Activated CD8-positive, alpha-beta memory T cell treated with anti-CD3 and anti-CD28 coated beads, Interleukin-2, amount 10 ng/mL, durations not matched to agents 7 days and 5 days (primary cell): ENCODE measurements at regions not wholly inside any gene's neighbourhood (a gene's known extent, or its start where the extent isn't known, plus 50 kb on each side); places are given as distances from the start of the nearest gene placed in this dataset.

ENCODE experiments used
- ATAC-seq: fragments of 150-1000 bp; cut with Tn5 transposase; one replicate; pipeline ENCODE4 v1.10.0; 2021; ENCODE audit warnings: moderate library complexity
- CTCF ChIA-PET: fragments of 350-600 bp; sonication (Branson Sonifier 250); formaldehyde crosslinking; loops from one replicate; lab custom pipeline; 2021; ENCODE audit warnings: antibody characterized with exemption; lab: Charles Lee
- DNase-seq: peaks from one replicate; pipeline ENCODE4 v3.0.0-alpha.2; 2020
- H3K27ac Mint-ChIP-seq: one replicate; pipeline ENCODE4 v1.8.0; 2021; ENCODE audit warnings: mild to moderate bottlenecking, mixed read lengths
- H3K27me3 Mint-ChIP-seq: one replicate; pipeline ENCODE4 v1.8.0; 2021; ENCODE audit warnings: mixed read lengths
- H3K36me3 Mint-ChIP-seq: one replicate; pipeline ENCODE4 v1.8.0; 2021; ENCODE audit warnings: mild to moderate bottlenecking, mixed read lengths
- H3K4me1 Mint-ChIP-seq: one replicate; pipeline ENCODE4 v1.8.0; 2021; ENCODE audit warnings: mixed read lengths
- H3K4me3 Mint-ChIP-seq: one replicate; pipeline ENCODE4 v1.8.0; 2021; ENCODE audit warnings: mild to moderate bottlenecking, moderate library complexity, mixed read lengths
- H3K9me3 Mint-ChIP-seq: one replicate; pipeline ENCODE4 v1.8.0; 2022; ENCODE audit warnings: low read depth, mixed read lengths

GRCh38 chr5:164975986-164976385 lies 1470.6 kb downstream of the MAT2B start:
- Mint-ChIP-seq H3K9me3 (peaks cover 18% of the 10 kb centered on the region), H3K27ac (no peak overlapping the region), H3K36me3 (no peaks in the 10 kb centered on the region), H3K4me1 (no peaks in the 10 kb centered on the region), H3K4me3 (no peak overlapping the region), H3K27me3 (no peaks in the 10 kb centered on the region)
- ATAC-seq (no peak), DNase-seq (no peak)
- CTCF ChIA-PET, result no interaction called here

DNA sequence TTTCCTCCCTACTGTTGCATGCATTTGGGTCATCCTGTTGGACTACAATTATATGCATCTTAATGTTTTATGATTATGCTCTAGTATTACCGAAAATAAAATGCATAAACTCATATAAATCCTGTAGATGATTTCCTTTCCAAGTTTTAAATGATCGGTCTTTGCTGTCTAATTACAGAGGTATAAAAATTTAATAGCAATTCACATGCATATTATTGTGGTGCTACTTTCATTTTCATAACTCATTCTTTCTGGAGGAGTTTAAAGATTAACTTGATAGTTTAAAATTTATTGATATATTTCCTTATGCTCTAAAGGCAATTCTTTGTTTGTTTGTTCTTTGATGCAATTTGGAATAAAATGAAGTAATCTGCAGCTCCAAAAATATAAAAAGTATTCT lies 1475.1 kb downstream of the MAT2B start:
- Mint-ChIP-seq H3K27me3 (no peaks in the 10 kb centered on the region), H3K27ac (no peak overlapping the region), H3K4me1 (no peaks in the 10 kb centered on the region), H3K36me3 (no peaks in the 10 kb centered on the region), H3K9me3 (peaks cover 18% of the 10 kb centered on the region), H3K4me3 (no peak overlapping the region)
- ATAC-seq, result no peak
- no peak for DNase-seq
- CTCF ChIA-PET, result no interaction called here

DNA sequence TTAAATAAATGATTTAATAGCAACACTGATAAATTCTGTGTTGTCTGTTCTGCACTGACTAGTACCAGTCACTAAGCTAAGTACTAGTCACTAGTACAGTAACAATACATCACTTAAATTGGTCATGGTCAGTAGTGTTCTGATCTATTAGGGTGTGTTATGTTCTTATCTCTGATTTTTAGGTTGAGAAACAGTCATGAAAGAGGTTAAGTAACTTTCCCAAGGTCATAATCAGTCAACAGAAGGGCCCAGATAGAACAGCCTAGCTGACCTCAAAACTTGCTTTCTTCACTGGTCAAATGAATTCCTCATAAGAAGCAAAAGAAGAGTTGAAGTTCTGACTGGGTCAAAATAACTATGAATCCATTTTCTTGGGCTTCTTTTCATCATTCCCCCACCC lies 1492.7 kb downstream of the MAT2B start:
- H3K27me3 Mint-ChIP-seq, result no peaks in the 10 kb centered on the region
- no peaks in the 10 kb centered on the region for H3K36me3 Mint-ChIP-seq
- DNase-seq, result no peak
- no peak overlapping the region for H3K4me3 Mint-ChIP-seq
- no peak for ATAC-seq
- CTCF ChIA-PET, result no interaction called here
- H3K27ac Mint-ChIP-seq, result no peak overlapping the region
- H3K4me1 Mint-ChIP-seq, result no peaks in the 10 kb centered on the region
- peaks cover 20% of the 10 kb centered on the region for H3K9me3 Mint-ChIP-seq

DNA sequence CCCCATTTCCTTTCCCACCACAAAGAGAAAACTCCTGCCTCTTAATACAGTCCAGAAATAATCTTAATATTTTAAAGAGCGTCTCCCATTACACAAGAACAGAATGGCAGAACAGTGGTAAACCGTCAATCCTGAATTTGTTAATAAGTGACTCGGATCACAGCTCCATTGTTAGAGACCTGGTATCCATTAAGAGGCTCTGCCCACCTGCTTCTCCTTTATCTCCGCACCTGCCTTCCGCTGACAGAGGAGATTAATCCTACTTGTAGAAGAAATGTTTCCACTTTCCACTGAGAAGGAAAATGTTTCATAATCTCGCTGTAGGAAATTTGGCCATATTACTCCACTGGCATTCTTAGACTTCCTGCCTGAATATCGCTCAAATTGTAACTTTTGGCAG lies 1493.2 kb downstream of the MAT2B start:
- H3K27ac Mint-ChIP-seq, result no peak overlapping the region
- H3K27me3 Mint-ChIP-seq, result no peaks in the 10 kb centered on the region
- no peaks in the 10 kb centered on the region for H3K4me1 Mint-ChIP-seq
- H3K9me3 Mint-ChIP-seq, result peaks cover 17% of the 10 kb centered on the region
- H3K36me3 Mint-ChIP-seq, result no peaks in the 10 kb centered on the region
- ATAC-seq (no peak), DNase-seq (no peak)
- no peak overlapping the region for H3K4me3 Mint-ChIP-seq
- CTCF ChIA-PET, result no interaction called here

DNA sequence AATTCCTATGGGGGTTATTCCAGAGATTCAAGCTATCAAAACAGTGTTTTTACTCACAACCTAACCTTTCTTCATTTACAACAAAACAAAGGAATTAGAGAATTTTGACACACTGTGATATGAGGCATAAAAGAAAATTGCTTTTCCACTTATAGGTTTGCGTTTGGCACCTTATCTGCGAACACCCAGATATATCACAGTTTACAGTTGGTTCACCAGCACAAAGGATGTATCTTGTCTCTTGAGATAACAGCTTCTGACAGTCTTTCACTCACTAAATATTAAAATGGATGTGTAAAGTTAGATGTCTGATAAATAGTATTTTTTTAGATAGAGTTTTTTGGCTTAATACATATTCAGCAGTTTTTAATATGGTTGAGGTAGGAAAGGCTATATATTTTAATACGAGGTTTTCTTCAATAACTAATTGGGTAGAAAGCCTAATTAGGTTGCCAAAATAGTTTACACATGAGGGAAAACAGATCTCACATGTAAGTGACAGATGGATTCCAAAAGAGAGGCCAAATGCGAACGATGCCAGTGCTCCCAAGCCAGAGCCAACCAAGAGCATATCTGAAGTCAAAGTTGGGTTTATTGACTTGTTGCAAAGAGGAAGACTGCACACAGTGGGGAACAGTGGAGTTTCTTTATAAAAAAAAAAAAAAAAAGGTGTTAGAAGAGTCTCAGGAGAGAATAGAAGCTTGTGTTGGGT lies 1495.2 kb downstream of the MAT2B start:
- no peaks in the 10 kb centered on the region for H3K4me1 Mint-ChIP-seq
- CTCF ChIA-PET, result no interaction called here
- no peak overlapping the region for H3K4me3 Mint-ChIP-seq
- peaks cover 10% of the 10 kb centered on the region for H3K9me3 Mint-ChIP-seq
- no peaks in the 10 kb centered on the region for H3K36me3 Mint-ChIP-seq
- DNase-seq (no peak), ATAC-seq (no peak)
- H3K27ac Mint-ChIP-seq, result no peak overlapping the region
- H3K27me3 Mint-ChIP-seq, result no peaks in the 10 kb centered on the region

DNA sequence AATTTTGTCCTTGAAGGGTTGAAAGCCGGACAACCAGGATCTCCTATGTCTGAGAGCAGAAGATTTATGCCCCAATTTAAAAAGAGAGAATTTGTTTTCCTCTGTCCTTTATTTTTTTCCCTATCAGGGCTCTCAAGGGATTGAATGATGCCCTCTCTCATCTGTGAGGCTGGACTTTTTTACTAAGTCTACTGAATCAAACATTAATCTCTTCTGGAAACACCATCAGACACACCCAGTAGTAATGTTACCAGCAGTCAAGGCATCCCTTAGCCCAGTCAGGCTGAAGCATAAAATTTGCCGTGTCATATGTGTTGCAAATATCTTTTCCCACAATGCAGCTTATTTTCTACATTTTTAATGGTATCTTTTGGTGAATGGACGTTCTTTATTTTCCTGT lies 1497.9 kb downstream of the MAT2B start:
- no peak for ATAC-seq
- H3K9me3 Mint-ChIP-seq, result peaks cover 10% of the 10 kb centered on the region
- H3K36me3 Mint-ChIP-seq, result no peaks in the 10 kb centered on the region
- no peaks in the 10 kb centered on the region for H3K4me1 Mint-ChIP-seq
- CTCF ChIA-PET, result no interaction called here
- no peak overlapping the region for H3K27ac Mint-ChIP-seq
- no peaks in the 10 kb centered on the region for H3K27me3 Mint-ChIP-seq
- no peak overlapping the region for H3K4me3 Mint-ChIP-seq
- no peak for DNase-seq

DNA sequence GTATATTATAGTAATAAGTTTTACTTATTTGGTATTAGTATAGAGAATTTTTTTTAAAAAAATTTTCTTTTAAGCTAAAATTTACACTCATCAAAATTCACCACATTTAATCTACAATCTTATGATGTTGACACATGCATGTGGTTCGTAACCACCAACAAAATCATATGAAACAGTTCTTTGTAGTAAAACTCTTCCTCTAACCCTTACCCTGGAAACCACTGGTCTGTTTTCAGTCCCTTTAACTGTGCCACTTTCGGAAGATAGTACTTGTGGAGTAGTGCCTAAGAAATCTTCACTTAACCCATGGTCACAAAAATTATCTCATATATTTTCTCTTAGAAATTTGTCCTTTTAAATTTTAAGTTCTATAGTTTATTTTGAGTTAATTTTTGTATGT lies 1498.8 kb downstream of the MAT2B start:
- ATAC-seq (no peak), DNase-seq (no peak)
- H3K4me3 Mint-ChIP-seq, result no peak overlapping the region
- no peaks in the 10 kb centered on the region for H3K4me1 Mint-ChIP-seq
- no peaks in the 10 kb centered on the region for H3K27me3 Mint-ChIP-seq
- CTCF ChIA-PET, result no interaction called here
- H3K27ac Mint-ChIP-seq, result no peak overlapping the region
- no peaks in the 10 kb centered on the region for H3K36me3 Mint-ChIP-seq
- H3K9me3 Mint-ChIP-seq, result peaks cover 8% of the 10 kb centered on the region

DNA sequence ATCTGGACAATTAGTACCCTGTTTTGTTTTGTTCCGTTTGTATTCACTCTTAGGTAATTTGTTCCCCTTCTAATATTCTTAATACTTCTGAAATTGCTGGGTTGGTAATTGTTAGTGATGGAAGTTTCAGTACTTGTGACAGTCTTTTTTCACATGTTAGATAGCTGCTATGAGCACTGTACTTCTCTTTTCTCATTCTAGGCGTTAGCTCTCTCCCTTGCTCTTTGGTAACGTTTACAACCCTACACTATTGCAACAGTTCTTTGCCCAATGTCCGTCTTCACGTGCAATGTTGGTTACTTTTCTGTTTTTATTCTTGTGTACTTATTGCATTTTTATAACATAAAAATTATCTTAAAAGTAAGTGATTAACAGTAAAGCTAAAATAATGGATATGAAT lies 1509.0 kb downstream of the MAT2B start:
- CTCF ChIA-PET, result no interaction called here
- Mint-ChIP-seq H3K27ac (no peak overlapping the region), H3K4me3 (no peak overlapping the region), H3K27me3 (no peaks in the 10 kb centered on the region), H3K36me3 (no peaks in the 10 kb centered on the region), H3K9me3 (no peaks in the 10 kb centered on the region), H3K4me1 (no peaks in the 10 kb centered on the region)
- ATAC-seq (no peak), DNase-seq (no peak)

DNA sequence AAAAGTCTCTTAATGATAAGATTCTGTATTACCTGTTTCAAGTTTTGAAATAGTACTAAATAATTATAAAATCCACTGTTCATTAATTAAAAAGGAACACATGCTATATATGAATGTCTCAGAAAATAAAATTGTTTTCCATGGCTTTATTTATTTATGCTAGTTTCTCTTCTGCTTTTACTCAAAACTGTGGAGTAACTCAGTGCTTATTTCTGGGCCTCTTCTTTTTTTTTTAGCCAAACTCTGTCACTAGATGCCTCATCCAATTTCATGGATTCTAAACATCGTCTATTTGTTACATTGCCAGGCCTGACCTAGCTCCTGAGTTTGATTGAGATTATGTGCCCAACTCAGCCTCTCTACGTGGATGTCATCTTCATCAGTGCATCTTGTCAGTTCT lies 1509.7 kb downstream of the MAT2B start:
- Mint-ChIP-seq H3K27ac (no peak overlapping the region), H3K4me3 (no peak overlapping the region), H3K27me3 (no peaks in the 10 kb centered on the region), H3K9me3 (no peaks in the 10 kb centered on the region), H3K36me3 (no peaks in the 10 kb centered on the region), H3K4me1 (no peaks in the 10 kb centered on the region)
- CTCF ChIA-PET, result no interaction called here
- ATAC-seq, result no peak
- DNase-seq, result no peak

DNA sequence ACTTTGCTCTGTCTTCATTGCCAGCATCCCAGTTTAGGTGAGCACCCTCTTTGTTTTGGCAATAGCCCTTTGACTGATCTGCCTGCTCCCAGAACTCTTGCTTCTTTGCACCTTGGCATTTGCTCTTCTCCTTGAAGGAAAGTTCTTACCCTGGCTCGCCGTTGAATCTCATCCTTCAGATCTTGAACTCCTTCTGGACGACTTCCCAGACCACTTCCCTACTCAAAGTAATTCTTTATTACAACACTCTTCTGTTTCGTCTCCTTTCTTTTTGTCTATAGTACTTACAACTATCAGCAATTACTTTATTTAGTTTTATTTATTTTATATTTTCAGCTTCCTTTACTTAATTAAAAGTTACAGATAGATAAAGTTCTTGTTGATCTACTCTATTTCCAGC lies 1510.1 kb downstream of the MAT2B start:
- no peak for DNase-seq
- ATAC-seq, result no peak

DNA sequence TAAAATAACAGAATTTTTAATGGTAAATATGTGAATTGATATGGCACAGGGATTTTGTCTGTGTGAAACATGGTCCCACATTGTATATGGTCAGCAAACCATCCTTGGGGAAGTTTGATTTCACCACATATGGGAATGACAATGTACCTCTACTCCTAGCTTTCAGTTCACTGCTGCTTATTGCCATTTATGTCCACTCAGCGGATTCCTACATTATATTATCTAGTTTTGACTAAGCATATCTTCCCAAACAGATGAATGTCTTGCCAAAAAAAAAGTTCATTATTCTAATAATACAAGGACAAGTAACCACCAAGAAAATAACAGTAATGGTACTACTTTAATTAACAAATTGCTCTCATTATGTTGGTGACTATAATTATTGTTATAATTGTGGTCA lies 1521.6 kb downstream of the MAT2B start:
- Mint-ChIP-seq H3K27me3 (no peaks in the 10 kb centered on the region), H3K4me3 (no peak overlapping the region), H3K9me3 (peaks cover 2% of the 10 kb centered on the region), H3K36me3 (no peaks in the 10 kb centered on the region), H3K27ac (no peak overlapping the region), H3K4me1 (no peaks in the 10 kb centered on the region)
- ATAC-seq (no peak), DNase-seq (no peak)
- CTCF ChIA-PET, result no interaction called here

More for the DNA sequence above, 1510.1 kb downstream of the MAT2B start:
- no peaks in the 10 kb centered on the region for H3K4me1 Mint-ChIP-seq
- H3K27ac Mint-ChIP-seq, result no peak overlapping the region
- no peak overlapping the region for H3K4me3 Mint-ChIP-seq
- CTCF ChIA-PET, result no interaction called here
- H3K27me3 Mint-ChIP-seq, result no peaks in the 10 kb centered on the region
- peaks cover 2% of the 10 kb centered on the region for H3K9me3 Mint-ChIP-seq
- H3K36me3 Mint-ChIP-seq, result no peaks in the 10 kb centered on the region

GRCh38 chr5:165028356-165028755 lies 1522.9 kb downstream of the MAT2B start:
- Mint-ChIP-seq H3K27me3 (no peaks in the 10 kb centered on the region), H3K9me3 (peaks cover 2% of the 10 kb centered on the region), H3K4me1 (no peaks in the 10 kb centered on the region), H3K4me3 (no peak overlapping the region), H3K27ac (no peak overlapping the region), H3K36me3 (no peaks in the 10 kb centered on the region)
- CTCF ChIA-PET, result no interaction called here
- DNase-seq, result no peak
- ATAC-seq, result no peak

- Mint-ChIP-seq H3K9me3 (peaks cover 2% of the 10 kb centered on the region), H3K4me3 (no peak overlapping the region), H3K27me3 (no peaks in the 10 kb centered on the region), H3K27ac (no peak overlapping the region), H3K36me3 (no peaks in the 10 kb centered on the region), H3K4me1 (no peaks in the 10 kb centered on the region)
- no peak for ATAC-seq
- CTCF ChIA-PET, result no interaction called here
- no peak for DNase-seq
Observed at GRCh38 chr5:165029099-165029870, 1523.9 kb downstream of the MAT2B start.

DNA sequence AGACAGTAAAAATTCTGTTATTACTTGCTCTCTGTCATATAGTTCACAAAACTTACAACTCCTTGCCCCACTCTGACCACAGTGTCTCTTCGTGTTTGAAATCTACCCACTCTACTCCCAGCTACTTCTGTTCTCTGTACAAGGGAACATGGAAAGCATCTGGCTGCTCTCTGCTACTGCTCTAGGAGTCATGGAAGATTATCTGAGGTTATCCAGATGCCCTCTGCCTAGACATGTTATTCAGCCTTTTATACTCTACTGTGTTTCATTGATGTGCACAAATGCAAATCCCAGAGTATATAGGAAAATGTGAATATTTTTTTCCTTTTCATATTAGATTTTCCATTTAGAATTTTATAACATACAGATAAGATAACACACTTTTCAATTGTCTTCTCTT lies 1525.6 kb downstream of the MAT2B start:
- DNase-seq (no peak), ATAC-seq (no peak)
- H3K27ac Mint-ChIP-seq, result no peak overlapping the region
- H3K4me1 Mint-ChIP-seq, result no peaks in the 10 kb centered on the region
- H3K9me3 Mint-ChIP-seq, result no peaks in the 10 kb centered on the region
- CTCF ChIA-PET, result no interaction called here
- no peaks in the 10 kb centered on the region for H3K27me3 Mint-ChIP-seq
- no peak overlapping the region for H3K4me3 Mint-ChIP-seq
- no peaks in the 10 kb centered on the region for H3K36me3 Mint-ChIP-seq
